ENCODE measurements at regions not wholly inside any gene's neighbourhood (a gene's known extent, or its start where the extent isn't known, plus 50 kb on each side); places are given as distances from the start of the nearest gene placed in this dataset.

DNA sequence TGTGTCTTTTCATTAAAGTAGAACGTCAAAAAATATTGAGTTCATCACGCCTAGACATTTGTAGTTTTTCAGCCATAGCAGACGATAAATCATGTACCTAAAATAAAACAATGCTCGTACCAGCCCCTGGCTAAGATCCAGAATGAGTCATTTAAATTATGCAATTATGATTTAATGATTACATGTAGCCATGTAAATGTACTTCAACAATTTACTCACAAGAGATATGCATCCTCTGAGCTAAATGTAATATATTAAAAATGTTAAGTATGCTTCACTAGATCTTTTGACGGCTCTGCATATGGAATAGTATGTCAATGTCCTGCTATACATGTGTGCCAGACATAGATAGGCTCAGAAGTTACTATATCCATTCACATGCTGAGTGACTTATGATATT, 1077.8 kb downstream of the ARAP2 start:
- 36% methylated on average over 5 of the region's 5 CpGs for WGBS (ENCODE audit: missing lambda C conversion rate)

DNA sequence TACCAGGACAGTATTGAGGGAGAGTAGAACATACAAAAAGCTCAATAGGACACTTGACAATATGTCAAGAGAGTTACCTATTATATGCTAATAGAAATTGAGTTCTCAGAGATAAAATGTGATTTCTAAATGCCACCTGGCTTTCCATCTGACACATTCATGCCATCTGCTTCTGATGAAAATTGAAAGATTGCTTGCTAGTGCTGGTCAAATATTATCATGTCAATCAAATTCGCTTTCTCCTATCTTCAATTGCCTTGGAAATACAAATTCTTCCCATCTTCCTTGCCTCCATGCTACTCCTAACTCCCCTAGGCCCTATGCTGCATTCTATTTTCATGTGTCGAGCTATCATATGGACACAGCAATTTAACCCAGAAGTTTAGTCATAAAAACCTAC, 1076.9 kb downstream of the ARAP2 start:
- ChIA-PET POLR2A (no interaction called here), CTCF (no interaction called here)
- no peak for TF ChIP-seq NFE2L2 (conservative IDR thresholded peaks at IDR 0.05; ENCODE audit: low read length)
- TF ChIP-seq HEYL (CRISPR knock-in tag; IDR thresholded peaks at IDR 0.05): no peak
- TF ChIP-seq RFX5 (IDR thresholded peaks at IDR 0.05): no peak
- TF ChIP-seq KDM1A (IDR thresholded peaks at IDR 0.05; ENCODE audit: low read depth): no peak
- TF ChIP-seq CEBPB (IDR thresholded peaks at IDR 0.05): no peak
- TF ChIP-seq EP300 (IDR thresholded peaks at IDR 0.05): no peak
- no peak for TF ChIP-seq JUNB (IDR thresholded peaks at IDR 0.05)
- TF ChIP-seq RCOR1 (IDR thresholded peaks at IDR 0.05; ENCODE audit: low read depth, low read length): no peak
- no peak for ATAC-seq
- no peak for FAIRE-seq
- Histone ChIP-seq H3K4me1 (no peaks in the 10 kb centered on the region), H3K4me2 (no peak overlapping the region), H3K9me3 (no peaks in the 10 kb centered on the region), H3K27ac (no peak overlapping the region), H3K4me3 (no peak overlapping the region)
- 22% methylated on average over 2 of the region's 2 CpGs for WGBS (ENCODE audit: missing lambda C conversion rate)
- DNase-seq (ENCODE audit: low read depth in 1 of 2, low spot score in 1 of 2): no peak

More for the DNA sequence above, 1077.8 kb downstream of the ARAP2 start:
- TF ChIP-seq ZSCAN20 (CRISPR knock-in tag; IDR thresholded peaks at IDR 0.05) (no peak), ZNF302 (CRISPR knock-in tag; IDR thresholded peaks at IDR 0.05) (no peak), ESRRA (IDR thresholded peaks at IDR 0.05; ENCODE audit: borderline replicate concordance, low read length) (no peak), CBX2 (IDR thresholded peaks at IDR 0.05; ENCODE audit: borderline replicate concordance, low read depth) (no peak), HMGXB4 (CRISPR knock-in tag; IDR thresholded peaks at IDR 0.05; ENCODE audit: borderline replicate concordance) (no peak), HOXB13 (CRISPR knock-in tag; IDR thresholded peaks at IDR 0.05; ENCODE audit: low read depth) (no peak), RNF2 (IDR thresholded peaks at IDR 0.05; ENCODE audit: borderline replicate concordance, low read depth) (no peak), EHMT2 (IDR thresholded peaks at IDR 0.05; ENCODE audit: low read depth) (no peak), NPAS2 (CRISPR knock-in tag; IDR thresholded peaks at IDR 0.05; ENCODE audit: borderline replicate concordance) (no peak), TP53 (CRISPR knock-in tag; IDR thresholded peaks at IDR 0.05) (no peak), MAZ (IDR thresholded peaks at IDR 0.05; ENCODE audit: borderline replicate concordance, low read depth, low read length) (no peak), FOXS1 (CRISPR knock-in tag; IDR thresholded peaks at IDR 0.05) (no peak), HOXA7 (CRISPR knock-in tag; IDR thresholded peaks at IDR 0.05) (no peak), HOXB5 (CRISPR knock-in tag; IDR thresholded peaks at IDR 0.05) (no peak), SREBF2 (IDR thresholded peaks at IDR 0.05) (no peak), RCOR1 (IDR thresholded peaks at IDR 0.05; ENCODE audit: low read depth, low read length) (no peak), POLR2AphosphoS2 (conservative IDR thresholded peaks at IDR 0.05; ENCODE audit: low read length) (no peak)
- TF ChIP-seq, protein P1, sequence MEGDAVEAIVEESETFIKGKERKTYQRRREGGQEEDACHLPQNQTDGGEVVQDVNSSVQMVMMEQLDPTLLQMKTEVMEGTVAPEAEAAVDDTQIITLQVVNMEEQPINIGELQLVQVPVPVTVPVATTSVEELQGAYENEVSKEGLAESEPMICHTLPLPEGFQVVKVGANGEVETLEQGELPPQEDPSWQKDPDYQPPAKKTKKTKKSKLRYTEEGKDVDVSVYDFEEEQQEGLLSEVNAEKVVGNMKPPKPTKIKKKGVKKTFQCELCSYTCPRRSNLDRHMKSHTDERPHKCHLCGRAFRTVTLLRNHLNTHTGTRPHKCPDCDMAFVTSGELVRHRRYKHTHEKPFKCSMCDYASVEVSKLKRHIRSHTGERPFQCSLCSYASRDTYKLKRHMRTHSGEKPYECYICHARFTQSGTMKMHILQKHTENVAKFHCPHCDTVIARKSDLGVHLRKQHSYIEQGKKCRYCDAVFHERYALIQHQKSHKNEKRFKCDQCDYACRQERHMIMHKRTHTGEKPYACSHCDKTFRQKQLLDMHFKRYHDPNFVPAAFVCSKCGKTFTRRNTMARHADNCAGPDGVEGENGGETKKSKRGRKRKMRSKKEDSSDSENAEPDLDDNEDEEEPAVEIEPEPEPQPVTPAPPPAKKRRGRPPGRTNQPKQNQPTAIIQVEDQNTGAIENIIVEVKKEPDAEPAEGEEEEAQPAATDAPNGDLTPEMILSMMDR (IDR thresholded peaks at IDR 0.05): no peak
- TF ChIP-seq, protein P2, sequence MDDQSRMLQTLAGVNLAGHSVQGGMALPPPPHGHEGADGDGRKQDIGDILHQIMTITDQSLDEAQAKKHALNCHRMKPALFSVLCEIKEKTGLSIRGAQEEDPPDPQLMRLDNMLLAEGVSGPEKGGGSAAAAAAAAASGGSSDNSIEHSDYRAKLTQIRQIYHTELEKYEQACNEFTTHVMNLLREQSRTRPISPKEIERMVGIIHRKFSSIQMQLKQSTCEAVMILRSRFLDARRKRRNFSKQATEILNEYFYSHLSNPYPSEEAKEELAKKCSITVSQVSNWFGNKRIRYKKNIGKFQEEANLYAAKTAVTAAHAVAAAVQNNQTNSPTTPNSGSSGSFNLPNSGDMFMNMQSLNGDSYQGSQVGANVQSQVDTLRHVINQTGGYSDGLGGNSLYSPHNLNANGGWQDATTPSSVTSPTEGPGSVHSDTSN (IDR thresholded peaks at IDR 0.05): no peak
- CTCF ChIA-PET: no interaction called here
- POLR2A ChIA-PET: no interaction called here
- DNase-seq (ENCODE audit: low read depth in 1 of 2, low spot score in 1 of 2) (no peak), FAIRE-seq (no peak), ATAC-seq (no peak)
- Histone ChIP-seq H3K4me2 (no peak overlapping the region), H3K4me1 (no peaks in the 10 kb centered on the region), H3K4me3 (no peak overlapping the region), H3K27ac (no peak overlapping the region), H3K9me3 (no peaks in the 10 kb centered on the region)
